Liver (tissue), 3 donors: ENCODE measurements at regions not wholly inside any gene's neighbourhood (a gene's known extent, or its start where the extent isn't known, plus 50 kb on each side); places are given as distances from the start of the nearest gene placed in this dataset.

Source experiments
- ATF3 ChIP-seq: IDR thresholded peaks from 2 replicates; pipeline ENCODE4 v1.6.1; 2016; ENCODE audit warnings: antibody characterized with exemption
- CTCF ChIP-seq: fragments of 150-350 bp; IDR thresholded peaks from 2 replicates; pipeline ENCODE4 v1.5.1; 2017; ENCODE audit warnings: improper control_type of control experiment, low read depth, low read length; ENCODE audit not compliant: missing input control
- GABPA ChIP-seq, 2 donors: IDR thresholded peaks in 1 of 2; conservative IDR thresholded peaks in 1 of 2; 2 replicates each; pipeline ENCODE4 v1.6.1; 2016; ENCODE audit warnings: antibody characterized with exemption in 2 of 2, mild to moderate bottlenecking in 1 of 2, moderate library complexity in 1 of 2
- HNF4A ChIP-seq, 2 donors: conservative IDR thresholded peaks; 2 replicates each; pipeline ENCODE4 v1.6.1; 2016; ENCODE audit warnings: antibody characterized with exemption in 2 of 2, mild to moderate bottlenecking in 2 of 2
- JUND ChIP-seq, 2 donors: IDR thresholded peaks; 2 replicates each; pipeline ENCODE4 v1.6.1; 2016; ENCODE audit warnings: antibody characterized with exemption in 2 of 2
- MAX ChIP-seq: IDR thresholded peaks from 2 replicates; pipeline ENCODE4 v1.6.1; 2016; ENCODE audit warnings: antibody characterized with exemption
- RAD21 ChIP-seq, 2 donors: IDR thresholded peaks; 2 replicates each; pipeline ENCODE4 v1.6.1; 2016; ENCODE audit warnings: antibody characterized with exemption in 2 of 2, mild to moderate bottlenecking in 2 of 2
- REST ChIP-seq: IDR thresholded peaks from 2 replicates; pipeline ENCODE4 v1.6.1; 2016; ENCODE audit warnings: antibody characterized with exemption, mild to moderate bottlenecking
- RXRA ChIP-seq, 2 donors: IDR thresholded peaks; 2 replicates each; pipeline ENCODE4 v1.6.1; 2017 to 2018; ENCODE audit warnings: antibody characterized with exemption in 2 of 2, mild to moderate bottlenecking in 1 of 2
- SP1 ChIP-seq: IDR thresholded peaks from 2 replicates; pipeline ENCODE4 v1.6.1; 2018; ENCODE audit warnings: antibody characterized with exemption, mild to moderate bottlenecking
- TAF1 ChIP-seq: conservative IDR thresholded peaks from 2 replicates; pipeline ENCODE4 v1.6.1; 2016; ENCODE audit warnings: antibody characterized with exemption, mild to moderate bottlenecking
- YY1 ChIP-seq: IDR thresholded peaks from 2 replicates; pipeline ENCODE4 v1.6.1; 2016; ENCODE audit warnings: antibody characterized with exemption, mild to moderate bottlenecking
- ZBTB33 ChIP-seq: IDR thresholded peaks from 2 replicates; pipeline ENCODE4 v1.6.1; 2016; ENCODE audit warnings: antibody characterized with exemption
- donor health status: healthy.
- donor health status: healthy.

DNA sequence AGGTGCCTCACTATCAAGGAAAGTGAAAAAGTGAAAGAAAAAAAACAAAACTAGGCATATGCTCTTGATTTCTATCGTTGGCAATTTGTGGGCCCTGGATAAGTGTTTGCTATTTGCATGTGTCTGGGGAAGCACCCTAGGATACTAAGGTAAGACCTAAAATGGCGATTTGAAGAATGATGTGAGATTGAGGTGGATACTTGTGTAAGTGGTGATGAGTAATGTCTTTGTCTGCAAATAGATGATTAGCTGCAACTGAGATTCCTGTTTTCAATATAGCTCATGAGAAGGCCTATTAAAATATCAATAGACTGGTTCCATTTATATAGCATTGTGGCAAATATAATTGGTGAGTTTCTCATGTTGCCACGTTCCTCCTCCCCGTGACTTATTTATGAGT, 261.7 kb downstream of the NEDD1 start:
- TF ChIP-seq ZBTB33 (no peak), CTCF (no peak), RAD21 (IDR thresholded peaks at IDR 0.05) (no peak), ATF3 (no peak), SP1 (no peak), JUND (IDR thresholded peaks at IDR 0.05) (no peak), MAX (no peak), REST (no peak), GABPA (IDR thresholded peaks at IDR 0.05 in 1 of 2, conservative IDR thresholded peaks at IDR 0.05 in 1 of 2) (no peak), YY1 (no peak), HNF4A (conservative IDR thresholded peaks at IDR 0.05) (no peak), TAF1 (no peak), RXRA (IDR thresholded peaks at IDR 0.05) (no peak)
